ENCODE measurements at regions not wholly inside any gene's neighbourhood (a gene's known extent, or its start where the extent isn't known, plus 50 kb on each side); places are given as distances from the start of the nearest gene placed in this dataset.

- no peak for DNase-seq
Observed at GRCh38 chr7:30212701-30213111, 71.7 kb upstream of the ZNRF2 start.

GRCh38 chr7:30213637-30214036 lies 70.8 kb upstream of the ZNRF2 start:
- no peak for DNase-seq

- no peak for DNase-seq
Observed at GRCh38 chr7:30214651-30215137, 69.7 kb upstream of the ZNRF2 start.

- DNase-seq = no peak
Observed at GRCh38 chr7:30221764-30222163, 62.6 kb upstream of the ZNRF2 start.

GRCh38 chr7:30222515-30223215 lies 61.7 kb upstream of the ZNRF2 start:
- no peak for DNase-seq

- DNase-seq = no peak
Observed at GRCh38 chr7:30223896-30224295, 60.5 kb upstream of the ZNRF2 start.

- DNase-seq = peak; percentile 52
Observed at GRCh38 chr7:30224511-30225062, 59.8 kb upstream of the ZNRF2 start.

GRCh38 chr7:30225863-30226613 lies 58.4 kb upstream of the ZNRF2 start:
- DNase-seq = peak; percentile 88

- DNase-seq = no peak
Observed at GRCh38 chr7:30226614-30227268, 57.7 kb upstream of the ZNRF2 start.

GRCh38 chr7:30231271-30231670 lies 53.1 kb upstream of the ZNRF2 start:
- no peak for DNase-seq

- no peak for DNase-seq
Observed at GRCh38 chr7:30232391-30232790, 52.0 kb upstream of the ZNRF2 start.

Data from SIG-M5 (cell line).